BJ (cell line): ENCODE measurements at regions not wholly inside any gene's neighbourhood (a gene's known extent, or its start where the extent isn't known, plus 50 kb on each side); places are given as distances from the start of the nearest gene placed in this dataset.

Experiments used
- CTCF ChIA-PET: fragments of 350-600 bp; formaldehyde crosslinking; extraction: SDS; loops from one replicate; lab custom pipeline; 2021; ENCODE audit warnings: antibody characterized with exemption, inconsistent platforms; lab: Yijun Ruan, JAX
- POLR2A ChIA-PET: fragments of 300-600 bp; sonication (Branson Sonifier 250); formaldehyde crosslinking; extraction: SDS; loops from one replicate; lab custom pipeline; 2021; ENCODE audit warnings: antibody characterized with exemption; lab: Charles Lee
- DNase-seq: peaks from one replicate; pipeline ENCODE4 v3.0.0-alpha.2; 2011; ENCODE audit warnings: low read depth
- H3K27me3 ChIP-seq: 2 replicates; pipeline ENCODE4 v1.6.0; 2011; ENCODE audit warnings: low read length; ENCODE audit not compliant: control insufficient read depth, insufficient read depth
- H3K36me3 ChIP-seq: 2 replicates; pipeline ENCODE4 v1.5.1; 2011; ENCODE audit warnings: low read length; ENCODE audit not compliant: control insufficient read depth, insufficient read depth
- H3K4me3 ChIP-seq: 2 replicates; pipeline ENCODE4 v1.5.1; 2011; ENCODE audit warnings: low read depth, mild to moderate bottlenecking, control low read depth, low read length
- CTCF ChIP-seq: IDR thresholded peaks from 2 replicates; pipeline ENCODE4 v1.5.1; 2011; ENCODE audit warnings: low read depth, mild to moderate bottlenecking, control low read depth, inconsistent platforms, low read length, moderate library complexity; ENCODE audit not compliant: insufficient read depth

GRCh38 chr5:106737111-106737510 is 933.6 kb downstream of the EFNA5 start:
- no peaks in the 10 kb centered on the region for H3K27me3 ChIP-seq
- no peaks in the 10 kb centered on the region for H3K36me3 ChIP-seq
- no peak overlapping the region for H3K4me3 ChIP-seq
- POLR2A ChIA-PET, result no interaction called here
- TF ChIP-seq CTCF, result no peak
- DNase-seq, result no peak
- CTCF ChIA-PET, result no interaction called here

- no peak for TF ChIP-seq CTCF
- no peak for DNase-seq
- POLR2A ChIA-PET, result no interaction called here
Measured at GRCh38 chr5:106732624-106733023, 938.1 kb downstream of the EFNA5 start.

GRCh38 chr5:106730912-106731311 is 939.8 kb downstream of the EFNA5 start:
- no peaks in the 10 kb centered on the region for H3K27me3 ChIP-seq
- POLR2A ChIA-PET, result no interaction called here
- no peak for DNase-seq
- CTCF ChIA-PET, result no interaction called here
- H3K36me3 ChIP-seq, result no peaks in the 10 kb centered on the region
- H3K4me3 ChIP-seq, result no peak overlapping the region
- no peak for TF ChIP-seq CTCF

More at GRCh38 chr5:106732624-106733023, 938.1 kb downstream of the EFNA5 start:
- CTCF ChIA-PET, result no interaction called here
- no peak overlapping the region for H3K4me3 ChIP-seq
- no peaks in the 10 kb centered on the region for H3K36me3 ChIP-seq
- H3K27me3 ChIP-seq, result no peaks in the 10 kb centered on the region

- ChIA-PET POLR2A (no interaction called here), CTCF (no interaction called here)
- no peak for TF ChIP-seq CTCF
- H3K36me3 ChIP-seq, result no peaks in the 10 kb centered on the region
- H3K27me3 ChIP-seq, result no peaks in the 10 kb centered on the region
- no peak overlapping the region for H3K4me3 ChIP-seq
- DNase-seq, result no peak
Measured at GRCh38 chr5:106730506-106730905, 940.2 kb downstream of the EFNA5 start.

GRCh38 chr5:106728208-106728607 is 942.5 kb downstream of the EFNA5 start:
- no peaks in the 10 kb centered on the region for H3K27me3 ChIP-seq
- DNase-seq, result no peak
- CTCF ChIA-PET, result no interaction called here
- POLR2A ChIA-PET, result no interaction called here
- H3K4me3 ChIP-seq, result no peak overlapping the region
- no peaks in the 10 kb centered on the region for H3K36me3 ChIP-seq
- no peak for TF ChIP-seq CTCF
